K562 (cell line): ENCODE measurements at regions not wholly inside any gene's neighbourhood (a gene's known extent, or its start where the extent isn't known, plus 50 kb on each side); places are given as distances from the start of the nearest gene placed in this dataset.

Source experiments
- ATAC-seq: fragments of 200-7000 bp; cut with Tn5 transposase; 3 replicates; pipeline ENCODE4 v1.9.1; 2020; ENCODE audit warnings: moderate library complexity
- BruUV-seq: library from RNA; stranded (reverse); fragments of 400-500 nt; replicated peaks from 2 replicates; lab custom pipeline; 2021; lab: Mats Ljungman, UMichigan
- CTCF ChIA-PET: fragments of 300-600 bp; formaldehyde crosslinking; extraction: SDS; loops from one replicate; lab custom pipeline; 2021; ENCODE audit warnings: low intra/inter-chr PET ratio; lab: Yijun Ruan, JAX
- POLR2A ChIA-PET: fragments of 300-600, 350-650 bp; sonication (Branson Sonifier 250); formaldehyde crosslinking; extraction: SDS; loops from one replicate; lab custom pipeline; 2021; ENCODE audit warnings: antibody characterized with exemption, inconsistent platforms; lab: Yijun Ruan, JAX
- DNase-seq, 4 experiments: peaks; one replicate each; pipeline versions ENCODE4 v3.0.0 to v3.0.0-alpha.2; 2011 to 2018; ENCODE audit warnings: low spot score in 3 of 4, mixed read lengths in 3 of 4; ENCODE audit errors: extremely low read depth in 1 of 4
- FAIRE-seq: peaks from 2 replicates; lab custom pipeline; 2011; peaks lifted over from hg19 to GRCh38; lab: Jason Lieb, UNC
- H2AFZ ChIP-seq: 2 replicates; pipeline ENCODE4 v1.6.0; 2011; ENCODE audit warnings: low read depth, low read length, control low read depth, inconsistent platforms
- H3K27ac ChIP-seq: fragments of 200-600 bp; 3 replicates; pipeline ENCODE4 v1.8.0; 2011; ENCODE audit warnings: low read depth, mild to moderate bottlenecking, control low read depth, inconsistent platforms, low read length, moderate library complexity, mixed read lengths; ENCODE audit errors: extremely low read depth
- H3K27me3 ChIP-seq, 2 experiments: fragments of 300-600 bp in 1 of 2; 2 replicates in 1 of 2; 3 replicates in 1 of 2; pipeline versions ENCODE4 v1.6.0 to v1.8.0; 2011; ENCODE audit warnings: inconsistent platforms in 2 of 2, low read length in 2 of 2, mild to moderate bottlenecking in 1 of 2, mixed read lengths in 1 of 2, moderate library complexity in 1 of 2; ENCODE audit not compliant: control insufficient read depth in 2 of 2, insufficient read depth in 2 of 2
- H3K36me3 ChIP-seq: fragments of 300-600 bp; 3 replicates; pipeline ENCODE4 v1.8.0; 2011; ENCODE audit warnings: mild to moderate bottlenecking, low read length, inconsistent platforms; ENCODE audit not compliant: control insufficient read depth, insufficient read depth
- H3K4me1 ChIP-seq, 2 experiments: fragments of 200-600 bp in 1 of 2; replicated peaks in 1 of 2; 2 replicates in 1 of 2; 3 replicates in 1 of 2; pipeline versions ENCODE4 v1.5.1 to v1.8.0; 2011; ENCODE audit warnings: inconsistent platforms in 2 of 2, low read length in 2 of 2, mild to moderate bottlenecking in 1 of 2, mixed read lengths in 1 of 2, moderate library complexity in 1 of 2; ENCODE audit not compliant: control insufficient read depth in 2 of 2, insufficient read depth in 2 of 2
- H3K4me2 ChIP-seq: 2 replicates; pipeline ENCODE4 v1.6.1; 2011; ENCODE audit warnings: low read length, control low read depth, inconsistent platforms, mixed read lengths; ENCODE audit not compliant: insufficient read depth
- H3K4me3 ChIP-seq: fragments of 200-600 bp; sonication (generic), shearing (Covaris generic); 2 replicates; pipeline ENCODE4 v1.5.1; 2016; ENCODE audit warnings: control low read depth, inconsistent platforms
- H3K79me2 ChIP-seq: fragments of 200-600 bp; 3 replicates; pipeline ENCODE4 v1.8.0; 2011; ENCODE audit warnings: low read length, inconsistent platforms; ENCODE audit not compliant: control insufficient read depth, insufficient read depth
- H3K9ac ChIP-seq, 2 experiments: 2 replicates each; pipeline versions ENCODE4 v1.6.0 to v1.6.1; 2011; ENCODE audit warnings: low read depth in 2 of 2, low read length in 2 of 2, control low read depth in 1 of 2, inconsistent platforms in 1 of 2, mild to moderate bottlenecking in 1 of 2, mixed read lengths in 1 of 2; ENCODE audit not compliant: insufficient read depth in 1 of 2
- H3K9me1 ChIP-seq: one replicate; pipeline ENCODE4 v1.6.0; 2011; ENCODE audit warnings: inconsistent platforms, mild to moderate bottlenecking, low read length, moderate library complexity; ENCODE audit not compliant: control insufficient read depth, insufficient read depth
- H3K9me3 ChIP-seq: replicated peaks from 2 replicates; pipeline ENCODE4 v1.5.1; 2011; ENCODE audit warnings: low read depth, low read length, inconsistent platforms; ENCODE audit not compliant: control insufficient read depth, insufficient read depth
- H4K20me1 ChIP-seq: replicated peaks from 2 replicates; pipeline ENCODE4 v1.6.1; 2011; ENCODE audit warnings: low read length, inconsistent platforms, mixed read lengths; ENCODE audit not compliant: control insufficient read depth, insufficient read depth
- ARID2 ChIP-seq: fragments of 450-650 bp; IDR thresholded peaks from 2 replicates; pipeline ENCODE4 v1.6.1; 2017; ENCODE audit warnings: antibody characterized with exemption, mild to moderate bottlenecking
- BCOR ChIP-seq: fragments of 450-650 bp; IDR thresholded peaks from 2 replicates; pipeline ENCODE4 v1.6.1; 2016
- TGIF2 ChIP-seq: sonication (generic); formaldehyde crosslinking; IDR thresholded peaks from 2 replicates; pipeline ENCODE4 v1.8.1; 2022; ENCODE audit warnings: mild to moderate bottlenecking, missing genetic modification reagents, moderate library complexity
- U2AF1 ChIP-seq: fragments of 200-400 bp; formaldehyde crosslinking; optimal IDR thresholded peaks from 2 replicates; pipeline ENCODE3; 2017; ENCODE audit warnings: mild to moderate bottlenecking, low read depth, low read length, moderate library complexity
- WGBS: fragments of 100-300 bp; shearing (Covaris generic); methylation state at CpG from one replicate; pipeline ENCODE4 v1.1.6; 2016; ENCODE audit warnings: low coverage, mixed read lengths; ENCODE audit not compliant: insufficient coverage; ENCODE audit errors: missing lambda C conversion rate; 5-methylcytosine and 5-hydroxymethylcytosine counted together
- in situ Hi-C: fragments of 300-500 bp; cut with MboI; formaldehyde crosslinking; loops from 4 replicates; pipeline ENCODE4 v1.15.0; 2018; ENCODE audit warnings: inconsistent platforms, mixed read lengths
- intact Hi-C: fragments of 100-400 bp; cut with micrococcal nuclease; formaldehyde crosslinking; loops from 2 replicates; pipeline ENCODE4 v1.14.2; 2022
- TF ChIP-seq, protein P1 (sequence below): fragments of 250-450 bp; sonication (Bioruptor Pico); IDR thresholded peaks from 2 replicates; pipeline ENCODE4 v1.5.0; 2021; ENCODE audit warnings: mild to moderate bottlenecking, borderline replicate concordance

DNA sequence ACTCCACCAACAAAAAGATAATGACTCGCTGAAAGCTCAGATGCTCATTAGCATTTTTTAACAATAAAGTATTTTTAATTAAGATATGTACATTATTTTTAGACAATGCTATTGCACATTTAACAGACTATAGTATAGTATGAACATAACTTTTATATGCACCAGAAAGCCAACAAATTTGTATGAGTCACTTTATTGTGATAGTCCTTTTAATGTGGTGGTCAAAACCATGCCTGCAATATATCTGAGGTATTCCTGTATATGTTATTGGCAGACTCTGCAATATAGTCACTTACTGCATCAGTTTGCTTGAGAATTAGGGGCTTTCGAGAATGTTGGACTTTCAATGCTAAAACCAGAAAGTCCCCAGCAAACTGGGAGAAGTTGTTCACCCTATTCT, 51.7 kb upstream of the CCDC196 start:
- 0% methylated on average over 1 of the region's 2 CpGs for WGBS
- Histone ChIP-seq H2AFZ (no peak overlapping the region), H4K20me1 (no peaks in the 10 kb centered on the region), H3K4me2 (no peak overlapping the region), H3K9me1 (no peaks in the 10 kb centered on the region), H3K4me1 (no peaks in the 10 kb centered on the region), H3K9ac (no peak overlapping the region), H3K36me3 (no peaks in the 10 kb centered on the region), H3K27ac (no peak overlapping the region), H3K4me3 (no peak overlapping the region), H3K9me3 (no peaks in the 10 kb centered on the region), H3K27me3 (no peaks in the 10 kb centered on the region), H3K79me2 (no peaks in the 10 kb centered on the region)
- ChIA-PET CTCF (no interaction called here), POLR2A (no interaction called here)
- FAIRE-seq = no peak
- BruUV-seq = no TSS peak
- ATAC-seq = no peak
- DNase-seq = no peak
- intact Hi-C loops (no loop called here), in situ Hi-C loops (no loop called here)
- TF ChIP-seq U2AF1 (no peak), ARID2 (no peak), BCOR (no peak), TGIF2 (no peak)
- TF ChIP-seq, protein P1, sequence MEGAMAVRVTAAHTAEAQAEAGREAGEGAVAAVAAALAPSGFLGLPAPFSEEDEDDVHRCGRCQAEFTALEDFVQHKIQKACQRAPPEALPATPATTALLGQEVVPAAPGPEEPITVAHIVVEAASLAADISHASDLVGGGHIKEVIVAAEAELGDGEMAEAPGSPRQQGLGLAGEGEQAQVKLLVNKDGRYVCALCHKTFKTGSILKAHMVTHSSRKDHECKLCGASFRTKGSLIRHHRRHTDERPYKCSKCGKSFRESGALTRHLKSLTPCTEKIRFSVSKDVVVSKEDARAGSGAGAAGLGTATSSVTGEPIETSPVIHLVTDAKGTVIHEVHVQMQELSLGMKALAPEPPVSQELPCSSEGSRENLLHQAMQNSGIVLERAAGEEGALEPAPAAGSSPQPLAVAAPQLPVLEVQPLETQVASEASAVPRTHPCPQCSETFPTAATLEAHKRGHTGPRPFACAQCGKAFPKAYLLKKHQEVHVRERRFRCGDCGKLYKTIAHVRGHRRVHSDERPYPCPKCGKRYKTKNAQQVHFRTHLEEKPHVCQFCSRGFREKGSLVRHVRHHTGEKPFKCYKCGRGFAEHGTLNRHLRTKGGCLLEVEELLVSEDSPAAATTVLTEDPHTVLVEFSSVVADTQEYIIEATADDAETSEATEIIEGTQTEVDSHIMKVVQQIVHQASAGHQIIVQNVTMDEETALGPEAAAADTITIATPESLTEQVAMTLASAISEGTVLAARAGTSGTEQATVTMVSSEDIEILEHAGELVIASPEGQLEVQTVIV (CRISPR knock-in tag) = no peak
